Transverse colon (tissue), 4 donors: ENCODE measurements at regions not wholly inside any gene's neighbourhood (a gene's known extent, or its start where the extent isn't known, plus 50 kb on each side); places are given as distances from the start of the nearest gene placed in this dataset.

ENCODE experiments used
- EP300 ChIP-seq: sonication (generic); formaldehyde crosslinking; IDR thresholded peaks from one replicate; pipeline ENCODE4 v1.6.1; 2017; ENCODE audit warnings: antibody characterized with exemption, low read depth
- POLR2A ChIP-seq: fragments of 450-650 bp; IDR thresholded peaks from one replicate; pipeline ENCODE4 v1.6.1; 2016; ENCODE audit warnings: antibody characterized with exemption, mild to moderate bottlenecking, moderate library complexity
- POLR2AphosphoS5 ChIP-seq, 3 donors: sonication (generic); formaldehyde crosslinking; IDR thresholded peaks; one replicate each; pipeline ENCODE4 v1.6.1; 2016; ENCODE audit warnings: antibody characterized with exemption in 3 of 3
- TF ChIP-seq, protein P1 (sequence below), 5 experiments: fragments of 200-600 bp in 3 of 5; fragments of 450-650 bp in 2 of 5; sonication (generic) in 3 of 5; IDR thresholded peaks; 1 replicate in 2 of 5; 2 replicates in 3 of 5; pipeline ENCODE4 v1.5.1; 2016 to 2017; ENCODE audit warnings: antibody characterized with exemption in 5 of 5, inconsistent platforms in 3 of 5, mild to moderate bottlenecking in 2 of 5, moderate library complexity in 1 of 5

DNA sequence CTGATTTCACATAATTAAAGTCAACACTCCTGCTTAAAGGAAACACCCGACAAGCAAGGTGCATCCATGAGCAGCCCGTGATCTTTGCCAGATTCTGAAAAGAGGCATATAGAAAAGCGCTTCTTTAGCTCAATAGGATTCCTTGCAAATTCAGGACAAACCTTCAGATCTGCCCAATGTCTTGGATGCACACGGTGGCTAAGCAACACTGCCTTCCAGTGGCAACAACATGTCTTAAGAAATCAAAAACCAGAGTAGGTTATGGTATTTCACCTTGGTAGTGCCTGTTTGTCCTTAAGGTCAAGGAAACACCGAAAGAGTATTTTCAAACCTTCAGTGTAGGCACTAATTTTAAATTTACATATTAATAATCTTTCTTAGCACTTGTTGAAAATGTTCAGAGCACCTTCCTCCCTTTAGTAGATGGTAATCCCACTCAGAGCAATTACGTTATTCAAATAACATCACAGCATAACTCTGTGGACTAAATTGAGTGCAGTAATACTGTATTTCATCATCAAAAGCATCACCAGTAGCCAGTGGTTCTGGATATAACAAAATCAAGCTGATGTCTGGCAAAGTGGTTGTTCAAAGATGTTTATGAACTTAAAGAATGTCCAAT, 58.0 kb upstream of the CDKN3 start:
- TF ChIP-seq, protein P1, sequence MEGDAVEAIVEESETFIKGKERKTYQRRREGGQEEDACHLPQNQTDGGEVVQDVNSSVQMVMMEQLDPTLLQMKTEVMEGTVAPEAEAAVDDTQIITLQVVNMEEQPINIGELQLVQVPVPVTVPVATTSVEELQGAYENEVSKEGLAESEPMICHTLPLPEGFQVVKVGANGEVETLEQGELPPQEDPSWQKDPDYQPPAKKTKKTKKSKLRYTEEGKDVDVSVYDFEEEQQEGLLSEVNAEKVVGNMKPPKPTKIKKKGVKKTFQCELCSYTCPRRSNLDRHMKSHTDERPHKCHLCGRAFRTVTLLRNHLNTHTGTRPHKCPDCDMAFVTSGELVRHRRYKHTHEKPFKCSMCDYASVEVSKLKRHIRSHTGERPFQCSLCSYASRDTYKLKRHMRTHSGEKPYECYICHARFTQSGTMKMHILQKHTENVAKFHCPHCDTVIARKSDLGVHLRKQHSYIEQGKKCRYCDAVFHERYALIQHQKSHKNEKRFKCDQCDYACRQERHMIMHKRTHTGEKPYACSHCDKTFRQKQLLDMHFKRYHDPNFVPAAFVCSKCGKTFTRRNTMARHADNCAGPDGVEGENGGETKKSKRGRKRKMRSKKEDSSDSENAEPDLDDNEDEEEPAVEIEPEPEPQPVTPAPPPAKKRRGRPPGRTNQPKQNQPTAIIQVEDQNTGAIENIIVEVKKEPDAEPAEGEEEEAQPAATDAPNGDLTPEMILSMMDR (IDR thresholded peaks at IDR 0.05), result peak in 3 of 5 experiments; percentile 17 to 32 (median 28)
- no peak for TF ChIP-seq POLR2A
- no peak for TF ChIP-seq EP300
- TF ChIP-seq POLR2AphosphoS5 (IDR thresholded peaks at IDR 0.05), result no peak
